Liver (tissue), 3 donors: ENCODE measurements at regions not wholly inside any gene's neighbourhood (a gene's known extent, or its start where the extent isn't known, plus 50 kb on each side); places are given as distances from the start of the nearest gene placed in this dataset.

ENCODE experiments used
- CTCF ChIP-seq: fragments of 150-350 bp; IDR thresholded peaks from 2 replicates; pipeline ENCODE4 v1.5.1; 2017; ENCODE audit warnings: improper control_type of control experiment, low read depth, low read length; ENCODE audit not compliant: missing input control
- GABPA ChIP-seq, 2 donors: IDR thresholded peaks in 1 of 2; conservative IDR thresholded peaks in 1 of 2; 2 replicates each; pipeline ENCODE4 v1.6.1; 2016; ENCODE audit warnings: antibody characterized with exemption in 2 of 2, mild to moderate bottlenecking in 1 of 2, moderate library complexity in 1 of 2
- JUND ChIP-seq, 2 donors: IDR thresholded peaks; 2 replicates each; pipeline ENCODE4 v1.6.1; 2016; ENCODE audit warnings: antibody characterized with exemption in 2 of 2
- donor health status: healthy.
- donor health status: healthy.

DNA sequence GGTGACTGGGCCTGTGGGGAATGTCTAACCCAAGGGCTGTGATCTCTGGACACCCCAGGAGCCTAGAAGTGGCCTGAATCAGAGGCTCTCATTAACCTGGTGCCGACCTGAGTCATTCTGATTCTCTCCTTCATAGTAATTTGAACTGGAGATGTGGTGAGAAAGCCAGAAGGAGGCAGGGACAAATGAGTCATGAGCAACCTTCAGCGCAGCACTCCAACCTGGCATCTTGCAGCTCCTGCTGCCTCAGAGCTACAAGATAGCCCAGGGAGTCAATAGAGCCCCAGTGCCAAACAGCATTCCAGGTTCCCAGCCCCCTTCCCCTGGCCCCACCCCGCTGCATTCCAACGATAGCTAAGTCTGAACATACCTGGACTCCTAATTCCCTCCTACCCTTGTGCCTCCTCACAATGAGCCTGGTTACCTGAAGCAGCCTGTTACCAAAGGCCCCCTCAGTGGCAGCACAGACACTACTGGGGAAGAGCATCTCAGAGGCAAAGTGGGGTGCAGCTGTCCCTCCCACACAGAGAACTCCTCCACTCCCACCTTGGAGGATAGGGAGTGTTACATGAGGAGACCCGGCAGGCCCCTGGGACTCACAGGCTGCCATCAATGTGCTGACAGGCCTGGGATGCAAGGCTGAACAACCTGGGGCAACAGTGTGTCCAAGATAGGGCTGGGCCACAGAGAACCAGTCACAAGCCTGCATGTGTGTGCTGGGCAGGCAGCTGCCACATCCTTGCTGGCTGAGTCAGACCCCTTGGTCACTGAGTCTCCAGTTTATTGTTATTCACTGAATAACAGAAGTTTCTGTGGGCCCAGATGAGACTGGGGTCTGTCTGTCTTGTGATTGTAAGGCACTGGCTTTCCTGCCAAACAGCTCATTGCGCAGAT lies 76.8 kb upstream of the LEP start:
- TF ChIP-seq GABPA (IDR thresholded peaks at IDR 0.05 in 1 of 2, conservative IDR thresholded peaks at IDR 0.05 in 1 of 2) (no peak), CTCF (no peak), JUND (IDR thresholded peaks at IDR 0.05) (no peak)
